K562 (cell line): ENCODE measurements at regions not wholly inside any gene's neighbourhood (a gene's known extent, or its start where the extent isn't known, plus 50 kb on each side); places are given as distances from the start of the nearest gene placed in this dataset.

Experiments used
- ATAC-seq: fragments of 200-7000 bp; cut with Tn5 transposase; 3 replicates; pipeline ENCODE4 v1.9.1; 2020; ENCODE audit warnings: moderate library complexity
- BruUV-seq: library from RNA; stranded (reverse); fragments of 400-500 nt; replicated peaks from 2 replicates; lab custom pipeline; 2021; lab: Mats Ljungman, UMichigan
- CTCF ChIA-PET: fragments of 300-600 bp; formaldehyde crosslinking; extraction: SDS; loops from one replicate; lab custom pipeline; 2021; ENCODE audit warnings: low intra/inter-chr PET ratio; lab: Yijun Ruan, JAX
- POLR2A ChIA-PET: fragments of 300-600, 350-650 bp; sonication (Branson Sonifier 250); formaldehyde crosslinking; extraction: SDS; loops from one replicate; lab custom pipeline; 2021; ENCODE audit warnings: antibody characterized with exemption, inconsistent platforms; lab: Yijun Ruan, JAX
- DNase-seq, 4 experiments: peaks; one replicate each; pipeline versions ENCODE4 v3.0.0 to v3.0.0-alpha.2; 2011 to 2018; ENCODE audit warnings: low spot score in 3 of 4, mixed read lengths in 3 of 4; ENCODE audit errors: extremely low read depth in 1 of 4
- FAIRE-seq: peaks from 2 replicates; lab custom pipeline; 2011; peaks lifted over from hg19 to GRCh38; lab: Jason Lieb, UNC
- H2AFZ ChIP-seq: 2 replicates; pipeline ENCODE4 v1.6.0; 2011; ENCODE audit warnings: low read depth, low read length, control low read depth, inconsistent platforms
- H3K27ac ChIP-seq: fragments of 200-600 bp; 3 replicates; pipeline ENCODE4 v1.8.0; 2011; ENCODE audit warnings: low read depth, mild to moderate bottlenecking, control low read depth, inconsistent platforms, low read length, moderate library complexity, mixed read lengths; ENCODE audit errors: extremely low read depth
- H3K27me3 ChIP-seq, 2 experiments: fragments of 300-600 bp in 1 of 2; 2 replicates in 1 of 2; 3 replicates in 1 of 2; pipeline versions ENCODE4 v1.6.0 to v1.8.0; 2011; ENCODE audit warnings: inconsistent platforms in 2 of 2, low read length in 2 of 2, mild to moderate bottlenecking in 1 of 2, mixed read lengths in 1 of 2, moderate library complexity in 1 of 2; ENCODE audit not compliant: control insufficient read depth in 2 of 2, insufficient read depth in 2 of 2
- H3K36me3 ChIP-seq: fragments of 300-600 bp; 3 replicates; pipeline ENCODE4 v1.8.0; 2011; ENCODE audit warnings: mild to moderate bottlenecking, low read length, inconsistent platforms; ENCODE audit not compliant: control insufficient read depth, insufficient read depth
- H3K4me1 ChIP-seq, 2 experiments: fragments of 200-600 bp in 1 of 2; replicated peaks in 1 of 2; 2 replicates in 1 of 2; 3 replicates in 1 of 2; pipeline versions ENCODE4 v1.5.1 to v1.8.0; 2011; ENCODE audit warnings: inconsistent platforms in 2 of 2, low read length in 2 of 2, mild to moderate bottlenecking in 1 of 2, mixed read lengths in 1 of 2, moderate library complexity in 1 of 2; ENCODE audit not compliant: control insufficient read depth in 2 of 2, insufficient read depth in 2 of 2
- H3K4me2 ChIP-seq: 2 replicates; pipeline ENCODE4 v1.6.1; 2011; ENCODE audit warnings: low read length, control low read depth, inconsistent platforms, mixed read lengths; ENCODE audit not compliant: insufficient read depth
- H3K4me3 ChIP-seq: fragments of 200-600 bp; sonication (generic), shearing (Covaris generic); 2 replicates; pipeline ENCODE4 v1.5.1; 2016; ENCODE audit warnings: control low read depth, inconsistent platforms
- H3K79me2 ChIP-seq: fragments of 200-600 bp; 3 replicates; pipeline ENCODE4 v1.8.0; 2011; ENCODE audit warnings: low read length, inconsistent platforms; ENCODE audit not compliant: control insufficient read depth, insufficient read depth
- H3K9ac ChIP-seq, 2 experiments: 2 replicates each; pipeline versions ENCODE4 v1.6.0 to v1.6.1; 2011; ENCODE audit warnings: low read depth in 2 of 2, low read length in 2 of 2, control low read depth in 1 of 2, inconsistent platforms in 1 of 2, mild to moderate bottlenecking in 1 of 2, mixed read lengths in 1 of 2; ENCODE audit not compliant: insufficient read depth in 1 of 2
- H3K9me1 ChIP-seq: one replicate; pipeline ENCODE4 v1.6.0; 2011; ENCODE audit warnings: inconsistent platforms, mild to moderate bottlenecking, low read length, moderate library complexity; ENCODE audit not compliant: control insufficient read depth, insufficient read depth
- H3K9me3 ChIP-seq: replicated peaks from 2 replicates; pipeline ENCODE4 v1.5.1; 2011; ENCODE audit warnings: low read depth, low read length, inconsistent platforms; ENCODE audit not compliant: control insufficient read depth, insufficient read depth
- H4K20me1 ChIP-seq: replicated peaks from 2 replicates; pipeline ENCODE4 v1.6.1; 2011; ENCODE audit warnings: low read length, inconsistent platforms, mixed read lengths; ENCODE audit not compliant: control insufficient read depth, insufficient read depth
- BDP1 ChIP-seq: IDR thresholded peaks from 3 replicates; pipeline ENCODE4 v1.6.1; 2011; ENCODE audit not compliant: insufficient read length, insufficient read depth
- BRF1 ChIP-seq: IDR thresholded peaks from 3 replicates; pipeline ENCODE4 v1.6.1; 2011; ENCODE audit warnings: borderline replicate concordance, mild to moderate bottlenecking; ENCODE audit not compliant: insufficient read length; ENCODE audit errors: extremely low read depth
- CREB1 ChIP-seq, 2 experiments: sonication (generic) in 1 of 2; formaldehyde crosslinking in 1 of 2; IDR thresholded peaks; 2 replicates each; pipeline versions ENCODE4 v1.6.1 to v1.8.0; 2012 to 2022; ENCODE audit warnings: inconsistent platforms in 1 of 2, mild to moderate bottlenecking in 1 of 2, missing genetic modification reagents in 1 of 2, moderate library complexity in 1 of 2
- EWSR1 ChIP-seq: fragments of 450-650 bp; IDR thresholded peaks from 2 replicates; pipeline ENCODE4 v1.6.1; 2018; ENCODE audit warnings: borderline replicate concordance, mild to moderate bottlenecking, low read depth, moderate library complexity; ENCODE audit not compliant: partially characterized antibody
- FOXJ3 ChIP-seq: sonication (generic); formaldehyde crosslinking; IDR thresholded peaks from 2 replicates; pipeline ENCODE4 v1.4.0; 2020; ENCODE audit warnings: mild to moderate bottlenecking, missing genetic modification reagents
- FOXP1 ChIP-seq: sonication (generic); formaldehyde crosslinking; IDR thresholded peaks from 2 replicates; pipeline ENCODE4 v1.8.0; 2022; ENCODE audit warnings: mild to moderate bottlenecking, missing genetic modification reagents
- FUS ChIP-seq: fragments of 200-400 bp; formaldehyde crosslinking; optimal IDR thresholded peaks from 2 replicates; pipeline ENCODE3; 2017; ENCODE audit warnings: low read depth, low read length
- MAZ ChIP-seq, 2 experiments: fragments of 450-650 bp in 1 of 2; sonication (generic) in 1 of 2; formaldehyde crosslinking; IDR thresholded peaks in 1 of 2; conservative IDR thresholded peaks in 1 of 2; 2 replicates each; pipeline versions ENCODE4 v1.4.0 to v1.5.0; 2020; ENCODE audit warnings: mild to moderate bottlenecking in 1 of 2, missing genetic modification reagents in 1 of 2
- NUFIP1 ChIP-seq: fragments of 450-650 bp; IDR thresholded peaks from 2 replicates; pipeline ENCODE4 v1.6.1; 2018; ENCODE audit not compliant: partially characterized antibody
- POLR2A ChIP-seq: fragments of 450-650 bp; conservative IDR thresholded peaks from 2 replicates; pipeline ENCODE4 v1.6.1; 2016
- SMAD1 ChIP-seq: fragments of 150-350 bp; IDR thresholded peaks from 2 replicates; pipeline ENCODE4 v1.6.1; 2014; ENCODE audit warnings: low read length, low read depth; ENCODE audit not compliant: partially characterized antibody
- SRF ChIP-seq, 2 experiments: fragments of 250-450, 450-650 bp in 1 of 2; sonication (Bioruptor Pico) in 1 of 2; sonication (generic) in 1 of 2; formaldehyde crosslinking; IDR thresholded peaks; 2 replicates each; pipeline versions ENCODE4 v1.5.0 to v1.5.1; 2020 to 2022; ENCODE audit warnings: mild to moderate bottlenecking in 1 of 2, missing genetic modification reagents in 1 of 2
- ZBTB8A ChIP-seq: fragments of 450-650 bp; IDR thresholded peaks from 2 replicates; pipeline ENCODE4 v1.6.1; 2018; ENCODE audit warnings: mild to moderate bottlenecking, moderate library complexity; ENCODE audit not compliant: partially characterized antibody
- ZNF12 ChIP-seq: sonication (generic); formaldehyde crosslinking; IDR thresholded peaks from 2 replicates; pipeline ENCODE4 v1.4.0; 2020; ENCODE audit warnings: mild to moderate bottlenecking, missing genetic modification reagents
- WGBS: fragments of 100-300 bp; shearing (Covaris generic); methylation state at CpG from one replicate; pipeline ENCODE4 v1.1.6; 2016; ENCODE audit warnings: low coverage, mixed read lengths; ENCODE audit not compliant: insufficient coverage; ENCODE audit errors: missing lambda C conversion rate; 5-methylcytosine and 5-hydroxymethylcytosine counted together
- in situ Hi-C: fragments of 300-500 bp; cut with MboI; formaldehyde crosslinking; loops from 4 replicates; pipeline ENCODE4 v1.15.0; 2018; ENCODE audit warnings: inconsistent platforms, mixed read lengths
- intact Hi-C: fragments of 100-400 bp; cut with micrococcal nuclease; formaldehyde crosslinking; loops from 2 replicates; pipeline ENCODE4 v1.14.2; 2022
- TF ChIP-seq, protein P1 (sequence below): fragments of 250-450 bp; sonication (Bioruptor Pico); IDR thresholded peaks from 2 replicates; pipeline ENCODE4 v1.4.0; 2020
- TF ChIP-seq, protein P2 (sequence below): fragments of 250-450 bp; sonication (Bioruptor Pico); IDR thresholded peaks from 2 replicates; pipeline ENCODE4 v1.4.0; 2020
- TF ChIP-seq, protein P3 (sequence below): fragments of 250-450 bp; sonication (Bioruptor Pico); IDR thresholded peaks from 2 replicates; pipeline ENCODE4 v1.9.0; 2021; ENCODE audit warnings: mild to moderate bottlenecking

DNA sequence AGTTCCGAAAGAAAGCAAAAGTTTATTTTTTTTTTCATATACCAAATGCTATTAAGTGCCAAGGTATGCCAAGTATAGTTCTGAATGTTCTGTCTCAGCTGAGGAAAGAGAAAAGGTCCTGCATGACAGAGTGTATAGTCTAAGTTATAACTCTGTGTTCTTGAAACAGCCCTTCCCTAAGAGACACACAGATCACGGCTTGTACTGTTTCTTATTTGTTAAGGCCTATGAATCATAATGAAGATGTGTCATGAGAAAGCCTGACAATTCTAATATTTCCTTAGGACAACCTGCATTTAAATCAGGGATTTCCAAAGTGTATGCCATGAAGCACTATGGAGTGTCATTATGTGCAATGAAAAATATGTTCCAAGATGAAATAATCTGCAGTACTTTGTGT is 538.7 kb upstream of the CDH4 start:
- FAIRE-seq (no peak), DNase-seq (no peak), ATAC-seq (no peak)
- Histone ChIP-seq H3K36me3 (no peaks in the 10 kb centered on the region), H3K4me2 (no peak overlapping the region), H3K9me1 (no peaks in the 10 kb centered on the region), H3K4me1 (no peaks in the 10 kb centered on the region), H3K27ac (no peak overlapping the region), H3K9ac (no peak overlapping the region), H3K79me2 (no peaks in the 10 kb centered on the region), H3K4me3 (no peak overlapping the region), H4K20me1 (no peaks in the 10 kb centered on the region), H2AFZ (no peak overlapping the region), H3K9me3 (no peaks in the 10 kb centered on the region), H3K27me3 (no peaks in the 10 kb centered on the region)
- ChIA-PET POLR2A (no interaction called here), CTCF (no interaction called here)
- in situ Hi-C loops (no loop called here), intact Hi-C loops (no loop called here)
- no TSS peak for BruUV-seq
- 3% methylated on average over 2 of the region's 2 CpGs for WGBS
- TF ChIP-seq FOXP1: no peak
- no peak for TF ChIP-seq ZNF12
- TF ChIP-seq EWSR1: no peak
- TF ChIP-seq CREB1 (IDR thresholded peaks at IDR 0.05): no peak
- TF ChIP-seq CREB1 (CRISPR knock-in tag; IDR thresholded peaks at IDR 0.05): no peak
- TF ChIP-seq MAZ (CRISPR knock-in tag; conservative IDR thresholded peaks at IDR 0.05 in 1 of 2, IDR thresholded peaks at IDR 0.05 in 1 of 2): no peak
- TF ChIP-seq NUFIP1: no peak
- no peak for TF ChIP-seq FUS
- no peak for TF ChIP-seq FOXJ3 (CRISPR knock-in tag)
- TF ChIP-seq SMAD1: no peak
- TF ChIP-seq, protein P1, sequence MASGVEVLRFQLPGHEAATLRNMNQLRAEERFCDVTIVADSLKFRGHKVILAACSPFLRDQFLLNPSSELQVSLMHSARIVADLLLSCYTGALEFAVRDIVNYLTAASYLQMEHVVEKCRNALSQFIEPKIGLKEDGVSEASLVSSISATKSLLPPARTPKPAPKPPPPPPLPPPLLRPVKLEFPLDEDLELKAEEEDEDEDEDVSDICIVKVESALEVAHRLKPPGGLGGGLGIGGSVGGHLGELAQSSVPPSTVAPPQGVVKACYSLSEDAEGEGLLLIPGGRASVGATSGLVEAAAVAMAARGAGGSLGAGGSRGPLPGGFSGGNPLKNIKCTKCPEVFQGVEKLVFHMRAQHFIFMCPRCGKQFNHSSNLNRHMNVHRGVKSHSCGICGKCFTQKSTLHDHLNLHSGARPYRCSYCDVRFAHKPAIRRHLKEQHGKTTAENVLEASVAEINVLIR: no peak
- TF ChIP-seq POLR2A: no peak
- TF ChIP-seq ZBTB8A: no peak
- TF ChIP-seq, protein P2, sequence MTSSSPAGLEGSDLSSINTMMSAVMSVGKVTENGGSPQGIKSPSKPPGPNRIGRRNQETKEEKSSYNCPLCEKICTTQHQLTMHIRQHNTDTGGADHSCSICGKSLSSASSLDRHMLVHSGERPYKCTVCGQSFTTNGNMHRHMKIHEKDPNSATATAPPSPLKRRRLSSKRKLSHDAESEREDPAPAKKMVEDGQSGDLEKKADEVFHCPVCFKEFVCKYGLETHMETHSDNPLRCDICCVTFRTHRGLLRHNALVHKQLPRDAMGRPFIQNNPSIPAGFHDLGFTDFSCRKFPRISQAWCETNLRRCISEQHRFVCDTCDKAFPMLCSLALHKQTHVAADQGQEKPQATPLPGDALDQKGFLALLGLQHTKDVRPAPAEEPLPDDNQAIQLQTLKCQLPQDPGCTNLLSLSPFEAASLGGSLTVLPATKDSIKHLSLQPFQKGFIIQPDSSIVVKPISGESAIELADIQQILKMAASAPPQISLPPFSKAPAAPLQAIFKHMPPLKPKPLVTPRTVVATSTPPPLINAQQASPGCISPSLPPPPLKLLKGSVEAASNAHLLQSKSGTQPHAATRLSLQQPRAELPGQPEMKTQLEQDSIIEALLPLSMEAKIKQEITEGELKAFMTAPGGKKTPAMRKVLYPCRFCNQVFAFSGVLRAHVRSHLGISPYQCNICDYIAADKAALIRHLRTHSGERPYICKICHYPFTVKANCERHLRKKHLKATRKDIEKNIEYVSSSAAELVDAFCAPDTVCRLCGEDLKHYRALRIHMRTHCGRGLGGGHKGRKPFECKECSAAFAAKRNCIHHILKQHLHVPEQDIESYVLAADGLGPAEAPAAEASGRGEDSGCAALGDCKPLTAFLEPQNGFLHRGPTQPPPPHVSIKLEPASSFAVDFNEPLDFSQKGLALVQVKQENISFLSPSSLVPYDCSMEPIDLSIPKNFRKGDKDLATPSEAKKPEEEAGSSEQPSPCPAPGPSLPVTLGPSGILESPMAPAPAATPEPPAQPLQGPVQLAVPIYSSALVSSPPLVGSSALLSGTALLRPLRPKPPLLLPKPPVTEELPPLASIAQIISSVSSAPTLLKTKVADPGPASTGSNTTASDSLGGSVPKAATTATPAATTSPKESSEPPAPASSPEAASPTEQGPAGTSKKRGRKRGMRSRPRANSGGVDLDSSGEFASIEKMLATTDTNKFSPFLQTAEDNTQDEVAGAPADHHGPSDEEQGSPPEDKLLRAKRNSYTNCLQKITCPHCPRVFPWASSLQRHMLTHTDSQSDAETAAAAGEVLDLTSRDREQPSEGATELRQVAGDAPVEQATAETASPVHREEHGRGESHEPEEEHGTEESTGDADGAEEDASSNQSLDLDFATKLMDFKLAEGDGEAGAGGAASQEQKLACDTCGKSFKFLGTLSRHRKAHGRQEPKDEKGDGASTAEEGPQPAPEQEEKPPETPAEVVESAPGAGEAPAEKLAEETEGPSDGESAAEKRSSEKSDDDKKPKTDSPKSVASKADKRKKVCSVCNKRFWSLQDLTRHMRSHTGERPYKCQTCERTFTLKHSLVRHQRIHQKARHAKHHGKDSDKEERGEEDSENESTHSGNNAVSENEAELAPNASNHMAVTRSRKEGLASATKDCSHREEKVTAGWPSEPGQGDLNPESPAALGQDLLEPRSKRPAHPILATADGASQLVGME (CRISPR knock-in tag): no peak
- TF ChIP-seq BDP1: no peak
- TF ChIP-seq BRF1: no peak
- TF ChIP-seq SRF (CRISPR knock-in tag; IDR thresholded peaks at IDR 0.05): no peak
- TF ChIP-seq, protein P3, sequence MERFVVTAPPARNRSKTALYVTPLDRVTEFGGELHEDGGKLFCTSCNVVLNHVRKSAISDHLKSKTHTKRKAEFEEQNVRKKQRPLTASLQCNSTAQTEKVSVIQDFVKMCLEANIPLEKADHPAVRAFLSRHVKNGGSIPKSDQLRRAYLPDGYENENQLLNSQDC (CRISPR knock-in tag): no peak
